Stimulated activated CD4-positive, alpha-beta T cell treated with anti-CD3 and anti-CD28 coated beads, Interleukin-4, amount 100 ng/mL, for 4 hours (primary cell): ENCODE measurements at regions not wholly inside any gene's neighbourhood (a gene's known extent, or its start where the extent isn't known, plus 50 kb on each side); places are given as distances from the start of the nearest gene placed in this dataset.
"Not testable (repeated sequence)": the region's sequence is repeated elsewhere in the genome, so short reads cannot be mapped to it uniquely, and the experiment has no call there.

Source experiments
- DNase-seq, 2 experiments: peaks; one replicate each; pipeline ENCODE4 v3.0.0-alpha.2; 2020

- not testable (repeated sequence) for DNase-seq
Measured at GRCh38 chr15:20785151-20785936, 80.8 kb downstream of the POTEB2 start.

- DNase-seq = not testable (repeated sequence)
Measured at GRCh38 chr15:20783598-20784184, 82.4 kb downstream of the POTEB2 start.

GRCh38 chr15:20775412-20775811 is 90.7 kb downstream of the POTEB2 start:
- not testable (repeated sequence) for DNase-seq

- not testable (repeated sequence) for DNase-seq
Measured at GRCh38 chr15:20767943-20768342, 98.2 kb downstream of the POTEB2 start.

- not testable (repeated sequence) for DNase-seq
Measured at GRCh38 chr15:20762422-20762821, 103.7 kb downstream of the POTEB2 start.

GRCh38 chr15:20756440-20756839 is 109.7 kb downstream of the POTEB2 start:
- not testable (repeated sequence) for DNase-seq

- DNase-seq = peak; percentile 59 to 60
Measured at GRCh38 chr15:20755665-20756398, 110.3 kb downstream of the POTEB2 start.

GRCh38 chr15:20733493-20733892 is 132.6 kb downstream of the POTEB2 start:
- not testable (repeated sequence) for DNase-seq
